ENCODE measurements at regions not wholly inside any gene's neighbourhood (a gene's known extent, or its start where the extent isn't known, plus 50 kb on each side); places are given as distances from the start of the nearest gene placed in this dataset.

DNA sequence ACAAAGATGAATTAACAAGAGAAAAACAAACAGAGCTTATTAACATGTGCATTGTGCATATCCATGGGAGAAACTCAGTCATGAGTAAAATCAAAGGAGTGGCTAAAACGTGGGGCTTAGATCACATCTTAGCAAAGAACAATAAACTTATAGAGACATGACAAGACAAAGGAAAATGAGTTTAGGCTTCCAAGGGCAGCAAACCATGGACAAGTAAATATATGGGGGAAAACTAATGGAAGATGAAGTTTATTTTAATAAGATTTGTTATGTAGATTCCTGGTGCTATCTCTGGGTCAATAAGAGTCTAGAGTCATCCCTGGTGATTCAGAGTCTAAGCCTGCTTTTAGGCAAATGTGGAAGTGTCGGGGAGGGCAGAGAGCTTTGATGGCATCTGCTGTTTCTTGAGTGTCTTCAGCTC lies 87.2 kb upstream of the PLPP4 start:
- intact Hi-C loops (cut with micrococcal nuclease; ENCODE audit: unreplicated experiment), result no loop called here
- BruUV-seq (replicated peaks), result no TSS peak
- TF ChIP-seq, protein P1, sequence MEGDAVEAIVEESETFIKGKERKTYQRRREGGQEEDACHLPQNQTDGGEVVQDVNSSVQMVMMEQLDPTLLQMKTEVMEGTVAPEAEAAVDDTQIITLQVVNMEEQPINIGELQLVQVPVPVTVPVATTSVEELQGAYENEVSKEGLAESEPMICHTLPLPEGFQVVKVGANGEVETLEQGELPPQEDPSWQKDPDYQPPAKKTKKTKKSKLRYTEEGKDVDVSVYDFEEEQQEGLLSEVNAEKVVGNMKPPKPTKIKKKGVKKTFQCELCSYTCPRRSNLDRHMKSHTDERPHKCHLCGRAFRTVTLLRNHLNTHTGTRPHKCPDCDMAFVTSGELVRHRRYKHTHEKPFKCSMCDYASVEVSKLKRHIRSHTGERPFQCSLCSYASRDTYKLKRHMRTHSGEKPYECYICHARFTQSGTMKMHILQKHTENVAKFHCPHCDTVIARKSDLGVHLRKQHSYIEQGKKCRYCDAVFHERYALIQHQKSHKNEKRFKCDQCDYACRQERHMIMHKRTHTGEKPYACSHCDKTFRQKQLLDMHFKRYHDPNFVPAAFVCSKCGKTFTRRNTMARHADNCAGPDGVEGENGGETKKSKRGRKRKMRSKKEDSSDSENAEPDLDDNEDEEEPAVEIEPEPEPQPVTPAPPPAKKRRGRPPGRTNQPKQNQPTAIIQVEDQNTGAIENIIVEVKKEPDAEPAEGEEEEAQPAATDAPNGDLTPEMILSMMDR (conservative IDR thresholded peaks at IDR 0.05), result no peak
- TF ChIP-seq EZH2 (IDR thresholded peaks at IDR 0.05; ENCODE audit: low read depth), result no peak
- no peaks in the 10 kb centered on the region for H3K4me1 ChIP-seq (replicated peaks; ENCODE audit: insufficient read depth)
- CTCF ChIA-PET, result no interaction called here
- H3K36me3 ChIP-seq (ENCODE audit: low read depth), result no peaks in the 10 kb centered on the region
- no peak overlapping the region for H3K4me3 ChIP-seq
- H3K4me2 ChIP-seq, result no peak overlapping the region
- H4K20me1 ChIP-seq (ENCODE audit: insufficient read depth), result no peaks in the 10 kb centered on the region
- no peaks in the 10 kb centered on the region for H3K9me3 ChIP-seq (ENCODE audit: insufficient read depth, low read depth)
- H3K27me3 ChIP-seq (ENCODE audit: insufficient read depth, low read depth), result 0 out of 2 replicates have a peak, but pooled peaks cover 5% of the 10 kb centered on the region
- no peaks in the 10 kb centered on the region for H3F3A ChIP-seq (ENCODE audit: insufficient read depth, low read depth)
- H3K79me2 ChIP-seq (ENCODE audit: low read depth), result no peaks in the 10 kb centered on the region
- H2AFZ ChIP-seq, result no peak overlapping the region
- no peak overlapping the region for H3K27ac ChIP-seq
- DNase-seq, result no peak
- POLR2A ChIA-PET (ENCODE audit: unreplicated experiment), result no interaction called here
- no peaks in the 10 kb centered on the region for H3K9me2 ChIP-seq (ENCODE audit: insufficient read depth)

DNA sequence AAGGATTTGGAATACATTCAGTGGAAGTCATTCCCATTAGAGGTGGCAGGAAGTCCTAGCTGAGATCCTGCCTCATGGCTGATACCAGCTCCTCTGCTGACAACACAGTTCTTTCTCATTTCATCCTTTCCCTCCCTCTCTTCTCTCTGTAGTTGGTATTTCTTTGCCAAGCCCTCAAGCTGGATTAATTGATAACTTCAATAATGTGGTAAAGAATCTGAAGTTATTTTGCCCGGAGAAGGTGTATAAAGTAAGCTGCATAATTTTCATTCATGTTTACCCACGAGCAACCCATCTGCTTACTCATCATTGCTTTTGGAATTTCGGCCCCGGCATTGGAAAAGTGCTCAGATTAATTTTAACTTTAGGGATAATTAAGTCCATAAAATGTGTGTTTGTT lies 85.2 kb upstream of the PLPP4 start:
- Histone ChIP-seq H4K20me1 (ENCODE audit: insufficient read depth) (no peaks in the 10 kb centered on the region), H3K4me3 (no peak overlapping the region), H2AFZ (no peak overlapping the region), H3K27me3 (ENCODE audit: insufficient read depth, low read depth) (0 out of 2 replicates have a peak, but pooled peaks cover 5% of the 10 kb centered on the region), H3K9me2 (ENCODE audit: insufficient read depth) (no peaks in the 10 kb centered on the region), H3K9me3 (ENCODE audit: insufficient read depth, low read depth) (no peaks in the 10 kb centered on the region), H3F3A (ENCODE audit: insufficient read depth, low read depth) (no peaks in the 10 kb centered on the region), H3K4me2 (no peak overlapping the region), H3K36me3 (ENCODE audit: low read depth) (no peaks in the 10 kb centered on the region), H3K27ac (no peak overlapping the region), H3K79me2 (ENCODE audit: low read depth) (no peaks in the 10 kb centered on the region), H3K4me1 (replicated peaks; ENCODE audit: insufficient read depth) (no peaks in the 10 kb centered on the region)
- intact Hi-C loops (cut with micrococcal nuclease; ENCODE audit: unreplicated experiment), result no loop called here
- no TSS peak for BruUV-seq (replicated peaks)
- POLR2A ChIA-PET (ENCODE audit: unreplicated experiment), result no interaction called here
- no peak for TF ChIP-seq EZH2 (IDR thresholded peaks at IDR 0.05; ENCODE audit: low read depth)
- TF ChIP-seq, protein P1 (conservative IDR thresholded peaks at IDR 0.05), result no peak
- no peak for DNase-seq
- CTCF ChIA-PET, result no interaction called here

DNA sequence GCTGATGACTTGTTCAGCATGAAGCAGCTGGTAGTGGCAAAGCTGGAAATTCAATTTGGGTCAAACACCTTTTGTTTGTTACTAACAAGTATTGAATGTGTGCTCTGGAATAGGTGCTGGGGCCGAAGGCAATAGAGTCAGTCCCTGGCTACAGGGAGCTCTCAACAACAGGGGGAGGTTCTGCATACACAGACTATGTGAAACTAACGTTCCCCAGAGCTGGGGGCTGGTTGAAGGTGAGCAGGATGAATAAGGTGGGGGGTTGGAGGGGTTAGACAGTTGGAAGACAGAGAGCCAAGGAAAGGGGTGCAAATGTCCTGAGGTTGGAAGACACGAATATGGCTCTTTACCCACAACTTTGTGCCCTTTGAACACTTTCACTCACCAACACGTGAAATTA lies 84.1 kb upstream of the PLPP4 start:
- no peaks in the 10 kb centered on the region for H3K4me1 ChIP-seq (replicated peaks; ENCODE audit: insufficient read depth)
- H3K27me3 ChIP-seq (ENCODE audit: insufficient read depth, low read depth), result 0 out of 2 replicates have a peak, but pooled peaks cover 5% of the 10 kb centered on the region
- no peak for DNase-seq
- no peak for TF ChIP-seq EZH2 (IDR thresholded peaks at IDR 0.05; ENCODE audit: low read depth)
- TF ChIP-seq, protein P1 (conservative IDR thresholded peaks at IDR 0.05), result no peak
- ChIA-PET POLR2A (ENCODE audit: unreplicated experiment) (no interaction called here), CTCF (no interaction called here)
- H3K36me3 ChIP-seq (ENCODE audit: low read depth), result no peaks in the 10 kb centered on the region
- H3K4me3 ChIP-seq, result no peak overlapping the region
- H3F3A ChIP-seq (ENCODE audit: insufficient read depth, low read depth), result no peaks in the 10 kb centered on the region
- no peaks in the 10 kb centered on the region for H3K9me3 ChIP-seq (ENCODE audit: insufficient read depth, low read depth)
- H3K4me2 ChIP-seq, result no peak overlapping the region
- no peaks in the 10 kb centered on the region for H4K20me1 ChIP-seq (ENCODE audit: insufficient read depth)
- intact Hi-C loops (cut with micrococcal nuclease; ENCODE audit: unreplicated experiment), result no loop called here
- no peaks in the 10 kb centered on the region for H3K79me2 ChIP-seq (ENCODE audit: low read depth)
- no peaks in the 10 kb centered on the region for H3K9me2 ChIP-seq (ENCODE audit: insufficient read depth)
- no TSS peak for BruUV-seq (replicated peaks)
- no peak overlapping the region for H3K27ac ChIP-seq
- H2AFZ ChIP-seq, result no peak overlapping the region
